HG02642 (cell line): ENCODE measurements at regions not wholly inside any gene's neighbourhood (a gene's known extent, or its start where the extent isn't known, plus 50 kb on each side); places are given as distances from the start of the nearest gene placed in this dataset.
"Not testable (repeated sequence)": the region's sequence is repeated elsewhere in the genome, so short reads cannot be mapped to it uniquely, and the experiment has no call there.

Experiments used
- ATAC-seq: cut with Tn5 transposase; IDR thresholded peaks from one replicate; pipeline ENCODE4 v1.9.1; 2021; ENCODE audit warnings: mild to moderate bottlenecking; ENCODE audit not compliant: unreplicated experiment, poor library complexity

GRCh38 chr1:172790245-172790644 lies 131.3 kb downstream of the FASLG start:
- no peak for ATAC-seq

- ATAC-seq = no peak
These were observed 134.9 kb downstream of the FASLG start for GRCh38 chr1:172793823-172794222.

- ATAC-seq = no peak
These were observed 136.8 kb downstream of the FASLG start for GRCh38 chr1:172795741-172796140.

- ATAC-seq = not testable (repeated sequence)
These were observed 140.9 kb downstream of the FASLG start for GRCh38 chr1:172799804-172800203.

- no peak for ATAC-seq
These were observed 142.9 kb downstream of the FASLG start for GRCh38 chr1:172801771-172802322.

- ATAC-seq = no peak
These were observed 150.8 kb downstream of the FASLG start for GRCh38 chr1:172809750-172810149.

GRCh38 chr1:172810480-172811175 lies 151.7 kb downstream of the FASLG start:
- no peak for ATAC-seq

GRCh38 chr1:172811694-172812093 lies 152.8 kb downstream of the FASLG start:
- ATAC-seq = no peak

GRCh38 chr1:172812118-172812517 lies 153.2 kb downstream of the FASLG start:
- no peak for ATAC-seq

GRCh38 chr1:172813330-172813729 lies 154.4 kb downstream of the FASLG start:
- ATAC-seq = no peak

GRCh38 chr1:172814428-172814827 lies 155.5 kb downstream of the FASLG start:
- no peak for ATAC-seq

- no peak for ATAC-seq
These were observed 156.8 kb downstream of the FASLG start for GRCh38 chr1:172815740-172816139.

GRCh38 chr1:172818841-172819527 lies 160.1 kb downstream of the FASLG start:
- peak; percentile 93 for ATAC-seq

- ATAC-seq = no peak
These were observed 161.7 kb downstream of the FASLG start for GRCh38 chr1:172820475-172821158.

GRCh38 chr1:172821609-172822274 lies 162.8 kb downstream of the FASLG start:
- ATAC-seq = no peak

GRCh38 chr1:172822886-172823285 lies 164.0 kb downstream of the FASLG start:
- ATAC-seq = no peak

GRCh38 chr1:172823534-172823933 lies 164.6 kb downstream of the FASLG start:
- no peak for ATAC-seq

GRCh38 chr1:172824209-172824608 lies 165.3 kb downstream of the FASLG start:
- ATAC-seq = no peak

GRCh38 chr1:172826096-172826741 lies 167.3 kb downstream of the FASLG start:
- ATAC-seq = no peak

GRCh38 chr1:172827301-172827700 lies 168.4 kb downstream of the FASLG start:
- ATAC-seq = no peak
